ENCODE measurements at regions not wholly inside any gene's neighbourhood (a gene's known extent, or its start where the extent isn't known, plus 50 kb on each side); places are given as distances from the start of the nearest gene placed in this dataset.
"Not testable (repeated sequence)": the region's sequence is repeated elsewhere in the genome, so short reads cannot be mapped to it uniquely, and the experiment has no call there.

DNA sequence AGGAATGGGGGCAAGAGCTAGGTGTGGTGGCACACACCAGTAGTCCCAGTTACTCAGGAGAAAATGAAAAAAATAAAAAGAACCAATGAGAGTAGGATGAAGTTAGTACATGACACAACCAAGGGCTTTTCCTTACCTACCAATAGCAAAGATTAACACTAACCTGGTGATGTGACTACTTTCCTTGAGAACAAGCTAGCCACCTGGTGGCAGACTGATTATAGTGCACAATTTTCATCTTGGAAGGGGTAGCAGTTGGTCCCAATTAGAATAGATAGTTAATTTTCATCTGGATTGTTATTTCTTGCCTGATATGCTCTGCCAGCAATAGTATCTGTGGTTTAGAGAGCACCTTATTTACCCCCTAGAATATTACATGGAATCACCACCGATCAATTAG, 1216.8 kb upstream of the PABPC4L start:
- in situ Hi-C loops (cut with HindIII; ENCODE audit: low sequenced_read_pairs): no loop called here
- no peak overlapping the region for H3K4me3 ChIP-seq (ENCODE audit: low read depth, low read length)
- TF ChIP-seq, protein P1, sequence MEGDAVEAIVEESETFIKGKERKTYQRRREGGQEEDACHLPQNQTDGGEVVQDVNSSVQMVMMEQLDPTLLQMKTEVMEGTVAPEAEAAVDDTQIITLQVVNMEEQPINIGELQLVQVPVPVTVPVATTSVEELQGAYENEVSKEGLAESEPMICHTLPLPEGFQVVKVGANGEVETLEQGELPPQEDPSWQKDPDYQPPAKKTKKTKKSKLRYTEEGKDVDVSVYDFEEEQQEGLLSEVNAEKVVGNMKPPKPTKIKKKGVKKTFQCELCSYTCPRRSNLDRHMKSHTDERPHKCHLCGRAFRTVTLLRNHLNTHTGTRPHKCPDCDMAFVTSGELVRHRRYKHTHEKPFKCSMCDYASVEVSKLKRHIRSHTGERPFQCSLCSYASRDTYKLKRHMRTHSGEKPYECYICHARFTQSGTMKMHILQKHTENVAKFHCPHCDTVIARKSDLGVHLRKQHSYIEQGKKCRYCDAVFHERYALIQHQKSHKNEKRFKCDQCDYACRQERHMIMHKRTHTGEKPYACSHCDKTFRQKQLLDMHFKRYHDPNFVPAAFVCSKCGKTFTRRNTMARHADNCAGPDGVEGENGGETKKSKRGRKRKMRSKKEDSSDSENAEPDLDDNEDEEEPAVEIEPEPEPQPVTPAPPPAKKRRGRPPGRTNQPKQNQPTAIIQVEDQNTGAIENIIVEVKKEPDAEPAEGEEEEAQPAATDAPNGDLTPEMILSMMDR (IDR thresholded peaks at IDR 0.05; ENCODE audit: low read depth, low read length, missing control alignments): peak; percentile 45
- no peak for DNase-seq (ENCODE audit: low read depth)

DNA sequence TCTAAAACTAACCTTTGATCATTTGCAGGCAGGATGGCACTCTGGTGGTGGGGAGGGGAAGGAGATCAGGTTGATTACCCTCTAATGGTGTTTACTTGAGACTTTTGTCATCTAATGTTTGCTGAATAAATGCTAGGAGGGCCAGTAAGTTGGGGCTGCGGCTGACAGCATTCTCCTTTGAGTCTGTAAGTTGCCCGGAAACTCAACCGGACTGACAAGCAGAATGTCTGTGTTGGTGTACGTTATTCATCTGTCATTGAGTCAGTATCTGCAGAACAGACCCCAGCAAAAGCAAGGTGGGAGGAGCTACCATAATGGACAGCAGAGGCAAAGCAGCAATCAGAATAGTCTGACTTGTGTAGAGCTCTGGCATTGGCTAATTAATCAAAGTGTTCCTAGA, 1210.6 kb upstream of the PABPC4L start:
- TF ChIP-seq, protein P1 (IDR thresholded peaks at IDR 0.05; ENCODE audit: low read depth, low read length, missing control alignments): no peak
- no peak for DNase-seq (ENCODE audit: low read depth)
- H3K4me3 ChIP-seq (ENCODE audit: low read depth, low read length): no peak overlapping the region
- in situ Hi-C loops (cut with HindIII; ENCODE audit: low sequenced_read_pairs): no loop called here

DNA sequence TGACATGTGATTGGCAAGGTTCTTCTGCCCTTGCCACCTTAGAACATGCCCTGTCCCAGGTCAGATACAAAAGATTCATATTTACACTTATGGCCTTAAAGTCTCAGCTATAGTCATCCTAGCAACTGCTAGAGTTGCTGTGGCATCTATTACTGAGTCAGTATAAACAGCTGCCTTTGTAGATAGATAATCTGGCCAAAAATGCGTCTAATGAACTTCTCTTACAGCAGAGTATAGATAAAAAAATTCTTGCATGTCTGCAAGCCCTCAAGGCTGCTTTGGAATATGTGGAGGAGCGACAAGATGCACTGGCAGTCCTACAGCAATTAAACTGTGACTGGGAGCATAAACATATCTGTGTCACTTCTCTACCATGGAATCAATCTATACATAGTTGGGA, 1209.7 kb upstream of the PABPC4L start:
- no peak overlapping the region for H3K4me3 ChIP-seq (ENCODE audit: low read depth, low read length)
- DNase-seq (ENCODE audit: low read depth): no peak
- in situ Hi-C loops (cut with HindIII; ENCODE audit: low sequenced_read_pairs): no loop called here
- TF ChIP-seq, protein P1 (IDR thresholded peaks at IDR 0.05; ENCODE audit: low read depth, low read length, missing control alignments): no peak

DNA sequence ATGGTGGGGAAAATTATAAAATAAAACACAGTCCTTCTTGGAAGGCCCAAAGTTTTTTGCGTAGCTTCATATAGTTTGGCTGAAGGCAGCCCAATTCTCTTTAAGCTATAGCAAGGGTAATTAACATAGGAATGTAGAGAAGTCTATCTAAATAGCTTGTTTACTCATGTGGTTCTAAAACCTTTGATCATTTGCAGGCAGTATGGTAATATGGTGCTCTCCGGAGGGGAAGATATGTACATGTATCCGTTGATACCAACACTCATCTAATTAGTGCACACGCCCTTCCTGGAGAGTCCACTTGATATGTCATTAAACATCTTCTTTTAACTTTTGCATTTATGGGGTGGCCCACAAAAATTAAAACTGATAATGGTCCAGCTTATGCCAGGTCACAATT, 1207.7 kb upstream of the PABPC4L start:
- H3K4me3 ChIP-seq (ENCODE audit: low read depth, low read length); DNase-seq (ENCODE audit: low read depth); in situ Hi-C loops (cut with HindIII; ENCODE audit: low sequenced_read_pairs): not testable (repeated sequence)

DNA sequence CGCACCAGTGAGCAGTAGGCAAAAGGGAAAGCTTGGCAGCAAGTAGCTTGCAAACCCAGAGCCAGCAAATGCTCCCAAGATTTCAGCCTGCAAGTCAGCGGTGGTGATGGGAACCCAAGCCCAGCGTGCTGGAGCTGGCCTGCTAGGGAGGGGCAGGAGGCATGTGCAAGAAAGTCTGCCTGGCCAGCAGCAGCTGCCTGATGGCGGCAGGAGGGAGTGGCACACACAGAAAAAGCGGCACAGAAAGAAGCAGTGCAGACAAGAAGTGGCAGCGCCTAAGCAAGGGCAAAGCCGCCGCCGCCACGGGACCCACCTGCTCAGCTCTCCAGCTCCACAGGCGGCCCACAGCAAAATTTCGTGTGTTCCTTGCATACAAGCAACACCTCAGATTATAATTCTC, 1206.5 kb upstream of the PABPC4L start:
- no peak overlapping the region for H3K4me3 ChIP-seq (ENCODE audit: low read depth, low read length)
- in situ Hi-C loops (cut with HindIII; ENCODE audit: low sequenced_read_pairs): no loop called here
- no peak for DNase-seq (ENCODE audit: low read depth)
- TF ChIP-seq, protein P1 (IDR thresholded peaks at IDR 0.05; ENCODE audit: low read depth, low read length, missing control alignments): no peak

DNA sequence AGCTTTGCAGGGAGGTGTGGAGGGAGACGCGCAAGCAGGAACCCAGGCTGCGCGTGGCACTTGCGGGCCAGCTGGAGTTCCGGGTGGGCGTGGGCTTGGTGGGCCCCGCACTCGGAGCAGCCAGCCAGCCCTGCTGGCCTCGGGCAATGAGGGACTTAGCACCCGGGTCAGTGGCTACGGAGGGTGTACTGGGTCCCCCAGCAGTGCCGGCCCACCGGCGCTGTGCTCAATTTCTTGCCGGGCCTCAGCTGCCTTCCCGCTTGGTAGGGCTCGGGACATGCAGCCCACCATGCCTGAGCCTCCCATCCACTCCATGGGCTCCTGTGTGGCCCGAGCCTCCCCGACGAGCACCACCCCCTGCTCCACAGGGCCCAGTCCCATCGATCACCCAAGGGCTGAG, 1205.0 kb upstream of the PABPC4L start:
- DNase-seq (ENCODE audit: low read depth); in situ Hi-C loops (cut with HindIII; ENCODE audit: low sequenced_read_pairs); H3K4me3 ChIP-seq (ENCODE audit: low read depth, low read length): not testable (repeated sequence)

DNA sequence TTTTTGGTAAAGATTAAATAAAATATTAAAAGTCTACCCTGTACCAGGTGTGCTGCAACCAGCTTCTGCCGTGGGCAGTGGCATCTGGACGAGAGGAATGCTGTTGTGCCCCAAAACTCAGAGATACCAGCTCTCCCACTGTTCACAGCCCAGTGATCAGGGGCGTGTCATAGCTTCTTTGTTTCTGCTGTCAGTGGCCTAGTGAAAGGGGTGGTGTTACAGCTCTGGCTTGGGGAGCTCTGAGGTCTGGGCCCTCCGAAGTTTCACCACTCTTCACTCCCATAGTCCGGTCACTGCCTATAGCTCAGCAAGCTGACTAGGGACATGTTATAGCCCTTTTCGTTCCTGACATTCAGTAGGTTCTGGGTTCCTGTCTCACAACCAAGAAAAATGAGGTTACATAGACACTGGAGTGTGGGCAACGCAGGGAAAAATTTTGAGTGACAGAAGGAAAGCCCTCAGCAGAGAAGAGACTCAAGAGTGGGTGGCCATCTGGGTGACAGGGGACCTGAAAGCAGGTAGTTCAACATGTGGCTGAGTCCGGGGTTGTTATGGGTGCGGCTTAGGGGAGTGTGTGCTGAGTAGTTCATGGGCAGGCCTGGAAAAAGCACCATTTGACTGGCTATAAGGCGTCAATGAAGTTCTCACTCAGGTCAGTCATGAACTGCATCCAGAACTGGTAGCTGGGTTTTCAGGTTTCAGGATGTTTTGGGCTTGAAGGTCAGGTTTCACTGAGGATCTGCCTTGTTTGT, 1184.4 kb upstream of the PABPC4L start:
- no peak overlapping the region for H3K4me3 ChIP-seq (ENCODE audit: low read depth, low read length)
- TF ChIP-seq, protein P1 (IDR thresholded peaks at IDR 0.05; ENCODE audit: low read depth, low read length, missing control alignments): no peak
- in situ Hi-C loops (cut with HindIII; ENCODE audit: low sequenced_read_pairs): no loop called here
- no peak for DNase-seq (ENCODE audit: low read depth)
